ENCODE measurements at regions not wholly inside any gene's neighbourhood (a gene's known extent, or its start where the extent isn't known, plus 50 kb on each side); places are given as distances from the start of the nearest gene placed in this dataset.

- no peak for DNase-seq (ENCODE audit: low read depth)
Observed at GRCh38 chr15:31871166-31871886, 159.0 kb upstream of the CHRNA7 start.

GRCh38 chr15:31871887-31872281, 158.4 kb upstream of the CHRNA7 start:
- DNase-seq (ENCODE audit: low read depth): no peak

- DNase-seq (ENCODE audit: low read depth): no peak
Observed at GRCh38 chr15:31887246-31887645, 143.1 kb upstream of the CHRNA7 start.

- DNase-seq (ENCODE audit: low read depth): no peak
Observed at GRCh38 chr15:31892513-31892912, 137.8 kb upstream of the CHRNA7 start.

GRCh38 chr15:31893780-31894179, 136.5 kb upstream of the CHRNA7 start:
- DNase-seq (ENCODE audit: low read depth): no peak

GRCh38 chr15:31897746-31898145, 132.6 kb upstream of the CHRNA7 start:
- DNase-seq (ENCODE audit: low read depth): no peak

- no peak for DNase-seq (ENCODE audit: low read depth)
Observed at GRCh38 chr15:31901501-31901900, 128.8 kb upstream of the CHRNA7 start.

- no peak for DNase-seq (ENCODE audit: low read depth)
Observed at GRCh38 chr15:31905054-31905453, 125.3 kb upstream of the CHRNA7 start.

- no peak for DNase-seq (ENCODE audit: low read depth)
Observed at GRCh38 chr15:31925541-31925940, 104.8 kb upstream of the CHRNA7 start.

GRCh38 chr15:31930967-31931366, 99.3 kb upstream of the CHRNA7 start:
- peak; percentile 24 for DNase-seq (ENCODE audit: low read depth)

- no peak for DNase-seq (ENCODE audit: low read depth)
Observed at GRCh38 chr15:31932576-31932975, 97.7 kb upstream of the CHRNA7 start.

- no peak for DNase-seq (ENCODE audit: low read depth)
Observed at GRCh38 chr15:31934821-31935220, 95.5 kb upstream of the CHRNA7 start.

- no peak for DNase-seq (ENCODE audit: low read depth)
Observed at GRCh38 chr15:31953478-31953877, 76.8 kb upstream of the CHRNA7 start.

GRCh38 chr15:31954374-31955172, 75.7 kb upstream of the CHRNA7 start:
- no peak for DNase-seq (ENCODE audit: low read depth)

GRCh38 chr15:31955734-31956133, 74.6 kb upstream of the CHRNA7 start:
- DNase-seq (ENCODE audit: low read depth): no peak

- DNase-seq (ENCODE audit: low read depth): no peak
Observed at GRCh38 chr15:31957581-31957980, 72.7 kb upstream of the CHRNA7 start.

- DNase-seq (ENCODE audit: low read depth): no peak
Observed at GRCh38 chr15:31964586-31965307, 65.6 kb upstream of the CHRNA7 start.

GRCh38 chr15:31970007-31970406, 60.3 kb upstream of the CHRNA7 start:
- no peak for DNase-seq (ENCODE audit: low read depth)

- no peak for DNase-seq (ENCODE audit: low read depth)
Observed at GRCh38 chr15:31973197-31973596, 57.1 kb upstream of the CHRNA7 start.

GRCh38 chr15:31974154-31974794, 56.0 kb upstream of the CHRNA7 start:
- DNase-seq (ENCODE audit: low read depth): no peak

- peak; percentile 15 for DNase-seq (ENCODE audit: low read depth)
Observed at GRCh38 chr15:31974855-31975829, 55.2 kb upstream of the CHRNA7 start.
